ENCODE measurements at regions not wholly inside any gene's neighbourhood (a gene's known extent, or its start where the extent isn't known, plus 50 kb on each side); places are given as distances from the start of the nearest gene placed in this dataset.
"Not testable (repeated sequence)": the region's sequence is repeated elsewhere in the genome, so short reads cannot be mapped to it uniquely, and the experiment has no call there.

DNA sequence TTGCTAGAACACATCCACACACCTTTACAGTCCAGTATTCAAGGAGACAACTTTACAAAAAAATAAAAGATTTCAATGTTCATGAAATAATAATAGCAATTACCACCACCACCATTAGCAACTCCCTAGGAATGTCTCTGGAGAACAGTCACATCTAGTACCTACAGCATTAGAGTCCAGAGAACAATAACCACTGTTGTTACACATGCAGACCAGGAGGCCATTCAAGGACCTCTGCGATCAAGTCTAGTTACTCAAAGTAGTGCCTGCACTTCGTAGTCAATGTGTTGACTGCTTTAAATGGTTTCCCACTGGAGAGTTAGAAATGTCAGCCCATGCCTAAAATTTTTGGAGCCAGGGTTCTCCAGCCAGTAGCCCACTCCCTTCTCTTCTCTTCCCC lies 244.4 kb downstream of the DEPDC1B start:
- H3K27ac Mint-ChIP-seq = peak overlapping the region in 1 of 3 experiments; percentile 45; a peak in 1 of 7 replicates

DNA sequence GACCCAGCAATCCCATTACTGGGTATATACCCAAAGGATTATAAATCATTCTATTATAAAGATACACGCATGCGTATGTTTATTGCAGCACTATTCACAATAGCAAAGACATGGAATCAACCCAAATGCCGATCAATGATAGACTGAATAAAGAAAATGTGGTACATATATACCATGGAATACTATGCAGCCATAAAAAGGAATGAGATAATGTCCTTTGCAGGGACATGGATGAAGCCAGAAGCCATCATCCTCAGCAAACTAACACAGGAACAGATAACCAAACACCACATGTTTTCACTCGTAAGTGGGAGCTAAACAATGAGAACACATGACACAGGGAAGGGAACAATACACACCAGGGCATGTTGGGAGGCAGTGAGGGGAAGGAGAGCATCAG lies 245.7 kb downstream of the DEPDC1B start:
- not testable (repeated sequence) for H3K79me2 ChIP-seq (ENCODE audit: insufficient read depth, low read length); H3K9me3 ChIP-seq (ENCODE audit: control insufficient read depth, low read depth, low read length); H2BK5ac ChIP-seq (ENCODE audit: insufficient read length, low read length); H3K27ac ChIP-seq (ENCODE audit: insufficient read length, low read depth, low read length); H3K14ac ChIP-seq (ENCODE audit: insufficient read depth, low read length); H3K18ac ChIP-seq (ENCODE audit: insufficient read length, low read depth, low read length); H3K36me3 Mint-ChIP-seq (ENCODE audit: insufficient read depth in 1 of 3, low read depth in 3 of 3); H2BK15ac ChIP-seq (ENCODE audit: low read depth, low read length); H3K9ac ChIP-seq (ENCODE audit: extremely low read depth, insufficient read length, low read length); H3K79me1 ChIP-seq (ENCODE audit: insufficient read depth, low read depth, low read length, poor library complexity, severe bottlenecking); H3K23ac ChIP-seq (ENCODE audit: insufficient read length, low read depth, low read length); H4K8ac ChIP-seq (replicated peaks; ENCODE audit: insufficient read length, low read depth, low read length); H2BK120ac ChIP-seq (ENCODE audit: low read depth, low read length, poor library complexity, severe bottlenecking); H2AFZ ChIP-seq (ENCODE audit: low read length); H3K4me3 Mint-ChIP-seq; H4K91ac ChIP-seq (ENCODE audit: insufficient read length, low read depth, low read length); H3K27me3 Mint-ChIP-seq (ENCODE audit: low read depth); H2BK12ac ChIP-seq (ENCODE audit: insufficient read length, low read depth, low read length); H3K27ac Mint-ChIP-seq; H3K4me1 Mint-ChIP-seq; H3K4ac ChIP-seq (ENCODE audit: low read depth, low read length); H4K20me1 ChIP-seq (ENCODE audit: control insufficient read depth, insufficient read depth, insufficient read length); H3K56ac ChIP-seq (ENCODE audit: insufficient read length, low read depth, low read length); H3K27me3 ChIP-seq (ENCODE audit: insufficient read depth, low read length); H3K9me3 Mint-ChIP-seq; H3K4me1 ChIP-seq (ENCODE audit: insufficient read depth, low read length); H4K5ac ChIP-seq (ENCODE audit: insufficient read length, low read depth, low read length); H3T11ph ChIP-seq (ENCODE audit: low read length); H3K23me2 ChIP-seq (ENCODE audit: insufficient read length, low read depth, low read length, poor library complexity, severe bottlenecking); DNase-seq; H2BK20ac ChIP-seq (ENCODE audit: low read depth, low read length, poor library complexity, severe bottlenecking); H3K4me2 ChIP-seq (ENCODE audit: insufficient read depth, insufficient read length, low read length); H2AK5ac ChIP-seq (ENCODE audit: insufficient read length, low read length)
- no CpG with 5 or more reads among the region's 4 CpGs for WGBS (ENCODE audit: extremely low coverage, insufficient read length, low lambda C conversion rate)

More for the DNA sequence above, 244.4 kb downstream of the DEPDC1B start:
- Histone ChIP-seq H3K27me3 (ENCODE audit: insufficient read depth, low read length) (no peaks in the 10 kb centered on the region), H2BK120ac (ENCODE audit: low read depth, low read length, poor library complexity, severe bottlenecking) (no peak overlapping the region), H2BK15ac (ENCODE audit: low read depth, low read length) (no peak overlapping the region), H3K79me1 (ENCODE audit: insufficient read depth, low read depth, low read length, poor library complexity, severe bottlenecking) (no peaks in the 10 kb centered on the region), H4K5ac (ENCODE audit: insufficient read length, low read depth, low read length) (no peak overlapping the region), H3K4ac (ENCODE audit: low read depth, low read length) (no peak overlapping the region), H3K9ac (ENCODE audit: extremely low read depth, insufficient read length, low read length) (no peak overlapping the region), H3T11ph (ENCODE audit: low read length) (no peak overlapping the region), H3K18ac (ENCODE audit: insufficient read length, low read depth, low read length) (no peak overlapping the region), H2AK5ac (ENCODE audit: insufficient read length, low read length) (no peak overlapping the region), H2BK12ac (ENCODE audit: insufficient read length, low read depth, low read length) (no peak overlapping the region), H2BK5ac (ENCODE audit: insufficient read length, low read length) (no peak overlapping the region), H2AFZ (ENCODE audit: low read length) (no peak overlapping the region), H3K9me3 (ENCODE audit: control insufficient read depth, low read depth, low read length) (no peaks in the 10 kb centered on the region), H3K4me2 (ENCODE audit: insufficient read depth, insufficient read length, low read length) (no peak overlapping the region), H3K56ac (ENCODE audit: insufficient read length, low read depth, low read length) (no peak overlapping the region), H3K27ac (ENCODE audit: insufficient read length, low read depth, low read length) (no peak overlapping the region), H2BK20ac (ENCODE audit: low read depth, low read length, poor library complexity, severe bottlenecking) (no peak overlapping the region), H3K23ac (ENCODE audit: insufficient read length, low read depth, low read length) (no peak overlapping the region), H4K91ac (ENCODE audit: insufficient read length, low read depth, low read length) (no peak overlapping the region), H3K23me2 (ENCODE audit: insufficient read length, low read depth, low read length, poor library complexity, severe bottlenecking) (no peaks in the 10 kb centered on the region), H3K14ac (ENCODE audit: insufficient read depth, low read length) (no peak overlapping the region), H4K20me1 (ENCODE audit: control insufficient read depth, insufficient read depth, insufficient read length) (no peaks in the 10 kb centered on the region), H3K4me1 (ENCODE audit: insufficient read depth, low read length) (no peaks in the 10 kb centered on the region), H3K79me2 (ENCODE audit: insufficient read depth, low read length) (no peaks in the 10 kb centered on the region), H4K8ac (replicated peaks; ENCODE audit: insufficient read length, low read depth, low read length) (no peak overlapping the region)
- Mint-ChIP-seq H3K9me3 (peaks cover 0 to 2% of the 10 kb centered on the region in 2 experiments; a peak in 1 of 5 replicates), H3K4me3 (no peak overlapping the region), H3K4me1 (no peaks in the 10 kb centered on the region), H3K27me3 (ENCODE audit: low read depth) (no peaks in the 10 kb centered on the region), H3K36me3 (ENCODE audit: insufficient read depth in 1 of 3, low read depth in 3 of 3) (no peaks in the 10 kb centered on the region)
- WGBS (ENCODE audit: extremely low coverage, insufficient read length, low lambda C conversion rate) = no CpG with 5 or more reads among the region's 2 CpGs
- no peak for DNase-seq
- TF ChIP-seq CTCF (conservative IDR thresholded peaks at IDR 0.05) = no peak

Measured in H9 (cell line).